ENCODE measurements at regions not wholly inside any gene's neighbourhood (a gene's known extent, or its start where the extent isn't known, plus 50 kb on each side); places are given as distances from the start of the nearest gene placed in this dataset.

DNA sequence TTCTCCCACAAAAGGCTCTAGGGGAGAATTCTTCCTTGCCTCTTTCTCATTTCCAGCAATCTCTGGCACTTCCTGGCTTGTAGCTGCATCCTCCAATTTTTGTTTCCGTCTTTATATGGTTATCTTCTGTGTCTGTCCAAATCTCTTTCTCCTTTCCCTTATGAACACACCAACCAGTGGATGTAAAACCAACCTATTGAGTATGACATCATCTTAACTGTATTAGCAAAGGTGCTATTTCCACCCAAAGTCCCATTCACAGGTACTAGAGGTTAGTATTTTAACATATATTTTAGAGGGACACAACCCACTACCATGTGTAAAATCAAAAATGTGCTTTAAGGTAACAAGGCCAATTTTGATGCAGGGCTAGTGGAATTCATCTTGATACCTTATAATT lies 129.0 kb downstream of the RAP2A start:
- DNase-seq = no peak

DNA sequence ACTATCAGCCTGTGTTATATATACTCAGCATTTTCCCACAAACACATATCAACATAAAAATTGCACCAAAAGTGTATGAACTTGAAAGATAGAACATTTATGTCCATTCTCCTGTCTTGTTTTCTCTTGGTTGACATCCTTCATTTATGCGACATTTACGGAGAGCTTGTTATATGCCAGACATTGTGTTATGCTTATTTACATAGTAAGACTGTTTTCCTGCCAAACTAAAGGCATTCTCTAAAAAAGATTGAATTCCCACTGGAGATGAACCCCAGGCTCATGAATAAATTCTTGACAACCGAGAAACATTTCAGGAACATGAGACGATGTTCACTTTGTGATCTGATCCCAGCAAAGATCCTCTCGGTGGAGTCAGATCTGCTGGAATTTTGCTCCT lies 131.0 kb downstream of the RAP2A start:
- DNase-seq = no peak

DNA sequence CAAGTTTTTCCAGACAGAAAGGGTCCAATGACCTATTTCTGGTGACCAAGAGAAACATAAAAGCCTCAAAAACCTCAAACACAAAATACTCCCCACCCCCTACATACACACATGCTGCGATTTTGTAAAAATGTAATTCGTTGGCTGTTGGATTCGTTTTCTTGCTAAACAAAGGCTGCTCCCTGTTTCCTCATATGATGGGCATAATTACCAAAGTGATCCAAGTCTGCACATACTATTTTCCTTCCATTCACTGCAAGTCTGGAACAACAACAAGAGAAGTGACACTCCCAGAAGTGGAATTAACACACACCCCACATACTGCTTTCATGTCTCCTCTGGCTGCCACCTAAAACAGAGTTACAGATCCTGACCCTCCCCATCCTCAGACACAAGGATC lies 131.9 kb downstream of the RAP2A start:
- no peak for DNase-seq

DNA sequence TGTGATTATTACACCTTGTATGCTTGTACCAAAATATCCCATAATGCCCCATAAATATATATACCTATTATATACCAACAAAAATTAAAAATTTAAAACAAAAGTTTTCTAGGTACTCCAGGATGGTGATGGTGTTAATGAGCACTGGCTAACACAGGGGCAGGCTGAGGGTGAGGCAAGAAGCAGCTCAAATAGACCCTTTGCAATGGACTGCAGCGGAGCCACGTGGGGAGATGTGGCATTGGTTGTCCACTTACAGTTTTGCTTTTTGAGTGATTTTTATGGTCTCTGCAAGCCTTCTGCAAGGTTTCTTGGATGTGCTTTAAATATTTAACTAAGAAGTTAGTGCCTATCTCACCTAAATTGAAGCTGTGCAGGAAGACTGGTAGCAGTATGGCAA lies 132.9 kb downstream of the RAP2A start:
- no peak for DNase-seq

DNA sequence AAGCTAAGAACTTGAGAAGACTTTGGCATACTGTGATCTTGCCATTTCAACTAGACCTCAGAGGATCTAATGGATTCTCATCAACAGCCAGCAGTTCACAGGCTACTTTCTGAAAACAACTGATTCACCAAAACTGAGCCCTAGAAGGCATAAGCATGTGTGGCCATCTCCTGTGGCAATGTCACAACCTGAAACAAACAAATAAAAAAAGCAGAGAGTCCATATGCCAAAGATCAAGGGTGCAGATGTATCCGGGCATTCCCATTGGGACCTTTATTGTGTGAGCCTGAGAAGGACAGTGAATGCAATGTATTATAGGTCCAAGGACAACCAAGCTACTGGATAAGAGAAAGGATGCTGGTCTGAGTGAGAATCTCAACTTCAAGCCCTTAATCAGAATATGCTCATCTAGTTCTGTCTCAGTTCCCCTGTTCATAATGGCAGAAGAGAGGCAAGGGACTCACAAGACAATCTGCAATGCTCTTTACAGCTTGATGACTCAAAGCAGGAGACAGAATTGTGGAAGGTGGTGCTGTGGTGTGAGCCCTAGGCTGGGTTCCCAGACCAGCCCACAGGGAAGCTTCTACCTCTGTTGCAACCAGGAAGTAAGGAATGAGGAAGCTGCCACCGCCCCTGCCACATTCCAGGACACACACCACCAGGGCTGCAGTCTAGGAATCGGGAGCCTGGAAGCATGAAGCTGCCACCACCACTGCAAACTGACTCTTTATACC lies 133.7 kb downstream of the RAP2A start:
- DNase-seq = no peak

DNA sequence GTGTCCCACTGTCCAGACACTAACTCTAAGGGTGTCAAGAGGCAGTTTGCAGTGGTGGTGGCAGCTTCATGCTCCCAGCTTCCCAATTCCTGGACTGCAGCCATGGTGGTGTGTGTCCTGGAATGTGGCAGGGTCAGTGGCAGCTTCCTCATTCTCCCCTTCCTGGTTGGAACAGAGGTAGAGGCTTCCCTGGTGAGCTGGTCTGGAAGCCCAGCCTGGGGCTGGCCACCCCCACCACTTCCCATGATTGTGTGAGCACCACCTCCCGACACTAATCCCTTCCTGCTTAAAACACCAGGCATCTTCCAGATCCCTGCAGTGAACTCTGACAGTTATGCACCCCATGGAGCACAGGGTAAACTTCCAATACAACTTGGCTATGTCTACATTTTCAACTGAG lies 134.9 kb downstream of the RAP2A start:
- no peak for DNase-seq

DNA sequence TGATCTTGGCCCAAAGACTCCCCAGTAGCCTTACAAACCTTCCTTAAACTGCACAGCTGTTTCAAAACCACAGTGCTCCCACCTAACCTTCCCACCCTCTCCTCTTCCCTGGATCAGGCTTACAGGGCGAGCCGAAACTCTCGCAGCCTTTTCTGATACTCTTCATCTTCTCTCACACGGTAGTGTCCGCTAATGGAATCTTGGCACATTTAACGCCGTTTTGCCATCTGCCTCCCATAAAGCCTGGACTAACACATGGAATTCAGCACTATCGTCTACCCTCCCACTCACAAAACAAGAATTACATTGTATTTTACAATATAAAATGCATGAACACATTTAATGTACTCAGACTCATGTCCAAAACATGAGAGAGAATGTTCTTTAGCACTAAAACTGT lies 135.9 kb downstream of the RAP2A start:
- no peak for DNase-seq

DNA sequence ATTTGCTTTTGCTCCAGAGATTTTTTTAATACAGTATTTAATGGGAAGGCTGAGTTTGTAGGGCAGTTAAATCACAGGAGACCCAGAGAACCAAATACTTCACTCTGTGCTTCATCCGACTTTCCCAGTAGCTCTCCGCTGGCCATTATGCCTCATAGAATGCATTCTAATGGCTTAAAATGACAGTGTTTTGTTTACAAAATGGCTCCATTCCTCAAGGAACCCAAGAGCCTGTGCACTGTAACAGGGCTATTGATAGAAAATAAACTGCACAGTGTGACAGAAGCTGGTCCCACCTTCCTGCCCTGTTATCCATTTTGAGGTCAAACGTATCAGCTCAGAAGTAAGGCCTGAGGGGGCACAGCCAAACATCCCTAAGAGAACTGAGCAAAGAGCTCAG lies 136.5 kb downstream of the RAP2A start:
- DNase-seq = no peak

DNA sequence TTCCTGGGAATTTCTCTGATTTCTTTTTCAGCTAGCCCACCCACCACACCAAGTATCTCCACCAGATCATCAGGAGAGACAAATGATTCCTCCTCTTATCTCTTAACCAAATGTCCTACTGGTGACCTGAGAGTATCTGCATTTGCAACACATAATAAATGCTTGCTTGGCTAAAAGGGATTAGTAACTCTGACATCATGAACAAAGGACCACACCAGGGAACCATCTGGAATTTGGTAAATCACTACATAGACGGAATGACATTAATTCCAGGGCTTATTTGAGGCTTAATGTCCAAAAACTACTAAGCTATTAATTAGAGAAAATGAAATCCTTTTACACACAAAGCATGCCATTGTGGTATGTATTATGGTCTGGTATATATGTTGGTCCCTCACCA lies 139.0 kb downstream of the RAP2A start:
- no peak for DNase-seq

DNA sequence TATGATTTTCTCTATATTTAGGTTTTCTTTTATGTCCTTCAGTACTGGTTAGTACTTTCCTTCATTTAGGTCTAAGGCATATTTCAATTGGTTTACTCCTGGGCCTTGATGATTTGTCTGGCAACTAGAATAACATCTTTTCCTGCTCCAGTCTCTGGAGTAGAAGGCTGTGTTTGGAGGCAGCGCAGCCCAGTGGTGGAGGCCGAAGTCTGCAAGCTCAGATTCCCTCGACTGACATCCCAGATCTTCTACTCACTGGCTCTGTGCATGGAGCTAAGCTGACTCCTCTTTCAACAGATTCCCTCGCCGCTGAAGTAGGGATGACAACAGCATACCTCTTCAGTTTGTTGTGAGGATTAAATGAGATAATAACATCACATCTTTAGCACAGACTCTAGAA lies 141.0 kb downstream of the RAP2A start:
- DNase-seq = peak; percentile 26

DNA sequence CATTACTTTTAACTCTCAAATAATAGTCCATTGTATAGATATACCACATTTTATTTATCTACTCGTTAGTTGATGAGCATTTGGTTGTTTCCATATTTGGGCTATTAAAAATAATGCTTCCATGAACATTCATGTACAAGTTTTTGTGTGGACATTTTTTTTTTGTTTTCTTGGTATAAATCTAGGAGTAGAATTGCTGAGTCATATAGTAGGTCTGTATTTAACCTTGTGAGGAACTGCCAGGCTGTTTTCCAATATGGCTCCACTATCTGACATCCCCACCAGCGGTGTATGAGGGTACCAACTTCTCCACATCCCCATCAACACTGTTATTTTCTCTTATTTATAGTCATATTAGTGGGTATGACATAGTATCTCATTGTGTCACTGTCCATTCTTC lies 143.1 kb downstream of the RAP2A start:
- no peak for DNase-seq

DNA sequence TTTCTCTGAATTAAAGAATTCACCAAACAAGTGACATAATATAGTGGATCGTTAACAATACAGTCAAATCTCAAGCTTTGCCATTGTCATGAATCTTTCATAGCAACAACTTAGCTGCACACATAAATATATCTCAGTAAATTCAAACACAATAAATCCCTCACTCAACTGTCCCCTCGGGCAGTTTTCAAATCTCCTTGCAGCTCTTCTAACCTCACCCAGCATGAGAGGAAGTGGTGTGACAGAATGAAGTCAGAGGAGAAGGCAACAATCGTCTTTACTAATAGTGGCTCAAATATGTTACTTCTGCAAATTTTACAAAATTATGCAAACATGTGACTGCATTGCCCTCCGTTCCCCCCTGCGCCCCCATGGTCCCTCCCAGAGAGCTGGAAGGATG lies 148.2 kb downstream of the RAP2A start:
- no peak for DNase-seq

DNA sequence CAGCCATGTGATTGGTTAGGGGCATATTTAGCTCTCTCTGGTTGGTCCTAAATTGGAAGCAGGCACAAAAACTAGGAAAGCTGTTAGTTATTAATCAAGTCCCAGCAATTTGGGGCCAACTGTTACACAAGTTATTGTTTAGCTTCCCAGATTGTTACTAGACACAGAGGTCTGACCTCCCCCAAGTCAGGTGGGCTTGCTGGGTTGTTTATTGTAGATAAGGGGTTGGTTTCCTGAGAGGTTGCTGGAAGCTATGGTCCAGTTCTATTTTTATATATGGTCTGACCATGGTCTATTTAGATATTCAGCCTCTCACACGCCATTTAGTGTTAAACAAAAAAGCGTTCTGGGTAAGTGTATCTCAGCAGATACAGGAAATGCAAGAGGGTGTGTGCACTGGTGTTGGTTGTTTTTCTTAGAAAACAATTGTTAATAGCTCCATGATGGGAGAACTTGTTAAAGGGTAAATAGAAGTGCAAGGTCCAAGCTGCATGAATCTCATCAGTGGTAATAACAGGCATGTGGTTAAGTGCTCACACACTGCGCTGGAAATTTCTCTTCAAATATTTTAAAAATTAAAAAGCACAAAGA lies 150.0 kb downstream of the RAP2A start:
- no peak for DNase-seq

DNA sequence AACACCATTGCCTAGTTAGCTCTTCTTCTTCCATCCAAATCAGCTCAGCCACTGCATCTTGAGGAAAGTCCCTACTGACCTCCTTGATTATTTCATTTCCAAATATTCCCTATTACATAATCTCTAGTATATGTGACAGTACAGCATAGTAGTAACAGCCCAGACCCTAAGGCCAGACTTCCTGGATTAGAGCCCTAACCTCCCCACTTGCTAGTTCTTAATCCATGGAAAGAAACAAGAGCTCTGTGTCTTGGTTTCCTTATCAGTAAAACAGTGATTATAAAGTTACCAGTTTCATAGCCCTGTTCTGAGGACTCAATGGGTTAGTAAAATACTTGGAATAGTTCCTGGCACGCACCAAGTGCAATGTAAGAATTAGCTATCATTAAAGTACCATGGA lies 153.0 kb downstream of the RAP2A start:
- no peak for DNase-seq

DNA sequence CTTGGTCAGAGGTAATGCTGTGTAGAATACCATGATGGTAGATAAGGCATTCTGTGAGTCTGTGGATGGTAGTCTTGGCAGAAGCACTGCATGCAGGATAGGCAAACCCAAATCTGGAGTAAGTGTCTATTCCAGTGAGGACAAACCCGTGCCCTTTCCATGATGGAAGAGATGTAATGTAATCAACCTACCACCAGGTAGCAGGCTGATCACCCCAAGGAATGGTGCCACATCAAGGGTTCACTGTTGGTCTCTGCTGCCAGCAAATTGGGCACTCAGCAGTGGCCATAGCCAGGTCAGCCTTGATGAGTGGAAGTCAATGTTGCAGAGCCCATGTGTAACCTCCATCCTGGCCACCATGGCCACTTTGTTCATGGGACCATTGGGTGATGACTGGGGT lies 155.0 kb downstream of the RAP2A start:
- DNase-seq = no peak

DNA sequence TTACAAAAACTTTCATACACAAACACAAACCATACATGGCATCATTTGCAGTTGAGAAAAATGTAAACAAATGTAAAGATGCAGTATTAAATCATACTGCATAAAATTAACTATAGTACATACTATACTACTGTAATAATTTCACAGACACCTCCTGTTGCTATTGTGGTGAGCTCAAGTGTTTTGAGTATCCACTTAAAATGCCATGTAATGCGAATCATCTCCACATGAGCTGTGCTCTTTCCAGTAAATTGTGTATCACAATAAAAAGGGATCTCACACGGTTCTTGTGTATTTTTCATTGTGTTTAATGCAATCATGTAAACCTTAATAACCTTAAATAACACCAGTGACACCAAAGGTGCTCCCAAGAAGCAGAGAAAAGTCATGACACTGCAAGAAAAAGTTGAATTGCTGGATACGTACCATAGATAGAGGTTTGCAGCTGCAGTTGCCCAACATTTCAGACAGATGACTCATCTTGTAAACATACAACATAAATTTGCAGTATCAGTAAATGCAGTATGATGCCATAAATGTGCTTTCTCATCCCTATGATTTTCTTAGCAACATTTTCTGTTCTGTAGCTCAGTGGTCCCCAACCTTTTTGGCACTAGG lies 166.6 kb downstream of the RAP2A start:
- DNase-seq = no peak

DNA sequence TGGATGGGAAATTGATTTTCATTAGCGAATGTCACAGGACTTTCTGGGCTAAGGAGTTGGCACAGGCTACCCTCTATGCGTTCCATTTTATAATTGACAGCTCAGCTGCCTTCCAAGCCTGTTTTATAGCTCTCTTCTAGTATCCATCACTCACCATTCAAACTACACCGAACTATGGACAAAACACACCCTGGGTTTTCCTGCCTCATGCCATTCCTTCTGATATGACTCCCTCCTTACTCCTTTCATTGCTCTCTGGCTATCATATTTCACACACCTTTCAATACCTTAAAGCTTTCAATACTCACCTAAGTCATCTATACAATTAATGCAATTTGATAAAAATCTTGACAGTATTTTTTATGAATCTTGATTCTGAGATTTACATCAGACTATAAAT lies 181.3 kb downstream of the RAP2A start:
- DNase-seq = no peak

DNA sequence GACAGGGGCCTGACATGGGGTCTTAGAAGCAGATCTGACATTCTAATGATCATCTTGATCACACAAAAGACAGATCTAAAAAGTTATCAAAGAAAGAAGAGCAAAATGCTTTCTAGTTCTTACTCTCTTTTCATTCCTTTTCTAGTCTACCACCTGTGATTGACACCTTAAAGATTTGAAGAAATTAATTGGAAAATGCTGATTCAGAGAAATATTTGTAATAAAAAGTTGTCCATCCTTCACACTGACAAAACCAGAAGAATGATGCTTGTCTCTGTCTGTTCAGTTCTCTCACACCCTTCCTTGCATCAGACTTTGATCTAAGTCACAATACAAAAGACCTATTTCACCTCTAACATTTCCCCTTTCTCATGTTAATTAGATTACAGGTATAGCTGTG lies 182.4 kb downstream of the RAP2A start:
- no peak for DNase-seq

DNA sequence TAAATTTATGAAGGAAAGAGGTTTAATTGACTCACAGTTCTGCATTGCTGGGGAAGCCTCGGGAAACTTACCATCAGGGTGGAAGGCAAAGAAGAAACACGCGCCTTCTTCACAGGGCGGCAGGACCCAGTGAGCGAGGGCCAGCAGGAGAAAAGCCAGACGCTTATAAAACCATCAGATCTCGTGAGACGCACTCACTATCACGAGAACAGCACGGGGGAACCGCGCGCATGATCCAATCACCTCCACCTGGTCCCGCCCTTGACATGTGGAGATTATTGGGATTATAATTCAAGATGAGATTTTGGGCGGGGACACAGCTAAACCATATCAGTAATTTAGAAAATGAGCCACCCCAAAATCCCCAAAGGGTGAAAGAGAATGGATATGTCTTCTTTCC lies 187.1 kb downstream of the RAP2A start:
- DNase-seq = no peak

DNA sequence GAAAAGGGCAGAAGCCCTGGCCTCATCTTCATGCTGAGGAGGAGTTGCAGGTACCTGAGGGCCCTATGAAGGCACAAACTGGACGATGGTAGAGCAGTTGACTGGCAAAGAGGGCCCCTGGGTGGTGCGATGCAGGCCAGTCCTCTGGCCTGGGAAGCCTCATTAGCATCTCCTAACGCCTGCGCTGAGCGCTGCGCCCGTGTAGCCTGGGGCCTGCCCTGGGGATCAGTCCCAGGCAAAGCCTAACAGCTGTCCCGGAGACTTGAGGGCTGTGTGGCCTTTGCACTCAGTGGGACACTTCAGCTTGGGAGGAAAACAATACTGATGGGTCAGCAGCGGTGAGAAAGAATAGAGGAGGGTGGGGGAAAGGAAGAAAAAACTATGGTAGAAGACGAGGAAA lies 187.7 kb downstream of the RAP2A start:
- no peak for DNase-seq

DNA sequence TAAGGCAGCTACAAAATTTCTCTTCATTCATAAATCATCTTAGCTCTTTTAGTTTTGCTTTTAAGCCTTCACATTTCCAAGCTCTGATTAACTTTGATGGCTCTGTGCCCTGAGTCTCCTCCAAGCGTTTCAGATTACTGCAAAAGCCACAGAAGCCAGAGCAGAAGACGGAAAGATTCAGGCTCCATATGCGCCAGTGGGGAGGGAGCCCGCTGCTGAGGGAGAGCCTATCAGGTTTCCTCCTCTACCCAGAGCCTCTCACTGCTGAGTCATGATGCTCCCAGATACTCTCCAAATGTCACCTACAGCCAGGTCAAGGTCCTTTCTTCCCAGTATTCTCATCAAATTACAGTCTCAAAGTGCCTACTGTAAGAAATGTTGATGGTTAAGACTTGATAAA lies 193.6 kb downstream of the RAP2A start:
- peak; percentile 82 for DNase-seq

DNA sequence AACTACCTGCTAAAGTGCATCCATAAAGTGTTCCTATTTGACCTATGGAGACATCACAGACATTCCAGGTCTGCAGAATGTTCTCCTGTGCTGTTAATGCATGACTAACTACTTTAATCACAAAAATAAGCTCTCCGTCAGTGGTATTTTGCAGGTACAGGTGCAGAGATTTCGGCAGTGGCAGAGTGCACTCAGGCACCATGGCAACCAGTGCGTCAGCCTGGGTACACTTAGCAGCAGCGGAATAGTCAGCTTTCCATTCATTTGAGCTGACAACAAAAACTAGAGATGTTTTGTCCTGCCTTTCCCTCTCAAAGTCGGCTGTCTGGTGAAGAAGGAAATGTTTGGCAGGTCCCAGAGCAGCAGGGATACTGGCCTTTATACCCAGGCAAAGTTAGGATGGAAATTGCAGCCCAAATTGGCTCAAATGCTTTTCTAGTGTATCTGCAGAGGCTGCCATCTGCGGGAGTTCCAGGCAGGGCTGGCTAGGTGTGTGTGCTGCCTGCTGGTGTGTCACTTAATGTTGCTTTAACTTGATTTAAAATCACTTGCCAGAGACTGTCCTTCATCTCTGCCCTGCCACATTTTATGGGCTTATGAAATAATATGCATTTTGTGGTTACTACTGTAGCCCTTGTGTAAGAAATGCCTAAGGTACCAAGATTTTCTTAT lies 195.8 kb downstream of the RAP2A start:
- DNase-seq = no peak

DNA sequence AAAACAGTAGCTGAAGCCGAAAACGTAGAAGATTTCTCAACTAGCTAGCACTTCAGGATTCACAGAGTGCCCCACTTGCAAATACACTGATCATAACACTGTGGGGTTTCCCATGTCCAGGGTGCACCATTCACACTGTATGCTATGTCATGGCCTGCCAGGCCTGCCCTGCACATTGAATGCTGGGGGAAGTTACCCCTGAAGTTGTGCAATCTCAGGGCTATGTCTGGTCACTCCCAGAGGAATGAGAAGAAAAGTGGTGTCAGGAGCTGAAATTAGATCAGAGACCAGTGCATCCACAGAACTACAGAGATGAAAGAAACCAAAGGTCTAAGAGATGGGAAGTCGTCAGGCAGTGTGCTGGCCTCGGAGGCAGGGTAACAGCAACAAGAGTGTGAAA lies 196.8 kb downstream of the RAP2A start:
- DNase-seq = no peak

DNA sequence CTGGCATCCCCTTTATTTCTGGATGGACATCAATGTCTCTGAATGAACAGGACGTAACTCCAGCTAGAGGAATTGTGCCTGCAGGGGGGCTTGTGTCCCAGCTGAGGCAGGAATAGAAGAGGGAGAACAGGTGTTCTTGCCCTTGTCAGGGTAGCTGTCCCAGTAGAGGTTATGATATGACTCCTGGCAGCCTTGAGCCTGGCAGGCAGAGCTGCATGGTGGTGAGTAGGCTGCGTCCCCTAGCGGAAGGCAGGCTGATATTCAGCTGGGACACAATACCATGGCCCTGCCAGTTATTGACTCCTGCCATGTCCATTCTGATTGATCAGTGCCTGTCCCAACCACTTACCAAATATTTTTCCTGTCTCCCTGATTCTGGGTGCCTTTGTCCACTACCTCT lies 197.2 kb downstream of the RAP2A start:
- no peak for DNase-seq

Measured in hindlimb muscle (tissue), 1 donor.